ENCODE measurements at regions not wholly inside any gene's neighbourhood (a gene's known extent, or its start where the extent isn't known, plus 50 kb on each side); places are given as distances from the start of the nearest gene placed in this dataset.

DNA sequence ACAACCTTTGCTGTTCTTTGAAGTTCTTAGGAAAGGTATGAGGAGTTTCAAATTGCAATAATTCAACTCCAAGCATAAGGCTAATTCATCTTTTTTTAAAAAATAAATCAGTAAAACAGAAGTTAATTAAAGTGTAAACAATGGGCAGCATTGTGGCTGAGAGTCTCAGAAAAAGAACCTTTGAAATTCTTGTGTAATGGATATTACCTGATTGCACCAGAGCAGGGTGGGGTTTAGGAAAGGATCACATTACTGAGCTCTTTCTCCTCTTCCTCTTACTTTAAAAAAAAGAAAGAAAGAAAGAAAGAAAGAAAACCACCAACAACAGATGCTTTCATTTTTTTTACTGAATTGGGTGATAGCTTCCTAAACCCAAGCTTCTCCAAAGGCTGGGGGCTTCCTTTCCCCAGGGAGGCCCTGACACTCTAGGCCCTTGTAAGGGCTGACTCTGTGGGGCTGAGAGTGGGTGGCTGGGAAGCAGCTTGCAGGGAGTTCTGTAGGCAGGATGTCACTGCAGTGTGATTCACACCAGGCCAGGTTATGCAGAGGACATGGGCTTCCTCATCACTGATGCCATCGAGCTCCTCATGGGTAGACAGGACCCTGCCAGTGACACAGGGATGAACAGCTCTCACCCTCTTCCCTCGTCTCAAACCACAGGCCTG lies 564.5 kb downstream of the FGF9 start:
- no peak for DNase-seq (ENCODE audit: low read depth)

DNA sequence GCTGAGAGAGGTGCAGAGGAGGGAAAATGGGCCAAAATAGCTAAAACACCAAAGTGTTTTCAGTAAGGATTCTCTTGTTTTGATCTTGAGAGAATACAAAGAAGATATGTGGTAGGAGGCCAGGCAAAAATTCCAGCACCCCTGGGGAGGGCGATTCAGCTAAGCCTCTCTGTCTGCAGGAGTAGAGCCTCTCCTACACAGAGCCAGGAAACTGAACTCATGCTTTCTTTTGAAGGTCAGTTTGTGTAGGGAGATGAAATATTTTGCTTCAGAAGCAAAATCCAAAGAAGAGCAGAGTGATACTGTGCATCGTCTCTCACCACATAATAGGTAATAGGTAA lies 565.0 kb downstream of the FGF9 start:
- no peak for DNase-seq (ENCODE audit: low read depth)

DNA sequence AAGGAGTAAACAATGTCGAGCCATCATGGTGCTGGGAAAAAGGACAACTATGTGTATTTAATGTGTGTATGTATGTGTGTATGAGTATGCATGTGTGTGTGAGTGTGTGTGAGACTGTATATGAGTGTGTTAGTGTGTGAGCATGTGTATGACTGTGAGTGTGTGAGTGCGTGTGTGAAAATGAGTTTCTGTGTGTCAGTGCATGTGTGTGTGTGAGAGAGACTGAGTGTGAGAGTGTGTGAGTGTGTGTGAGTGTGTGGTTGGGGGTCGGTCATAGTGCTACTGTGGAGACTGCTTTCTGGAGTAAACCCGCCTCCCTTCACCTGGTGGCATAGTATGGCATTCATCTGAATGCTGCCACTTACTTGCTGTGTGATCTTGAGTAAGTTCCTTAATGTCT lies 567.4 kb downstream of the FGF9 start:
- DNase-seq (ENCODE audit: low read depth), result no peak

DNA sequence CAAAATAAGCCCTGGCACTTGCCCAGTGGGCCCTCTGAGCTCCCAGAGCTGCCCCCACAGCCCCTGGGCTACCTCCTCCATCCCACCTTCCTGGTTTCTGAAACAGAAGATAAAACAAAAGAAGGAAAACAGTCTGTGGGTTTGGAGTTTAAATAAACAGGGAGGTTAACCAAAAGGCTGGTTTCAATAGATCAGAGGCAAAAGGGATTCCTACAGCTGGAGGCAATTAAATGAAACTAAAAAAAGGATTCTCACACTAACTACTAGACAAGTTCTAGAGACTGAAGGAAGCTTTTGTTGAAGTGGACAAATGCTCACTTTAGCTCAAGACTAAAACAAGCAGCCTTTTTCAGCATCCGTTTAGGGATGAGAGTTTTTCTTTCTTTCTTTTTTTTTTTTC lies 569.8 kb downstream of the FGF9 start:
- no peak for DNase-seq (ENCODE audit: low read depth)

DNA sequence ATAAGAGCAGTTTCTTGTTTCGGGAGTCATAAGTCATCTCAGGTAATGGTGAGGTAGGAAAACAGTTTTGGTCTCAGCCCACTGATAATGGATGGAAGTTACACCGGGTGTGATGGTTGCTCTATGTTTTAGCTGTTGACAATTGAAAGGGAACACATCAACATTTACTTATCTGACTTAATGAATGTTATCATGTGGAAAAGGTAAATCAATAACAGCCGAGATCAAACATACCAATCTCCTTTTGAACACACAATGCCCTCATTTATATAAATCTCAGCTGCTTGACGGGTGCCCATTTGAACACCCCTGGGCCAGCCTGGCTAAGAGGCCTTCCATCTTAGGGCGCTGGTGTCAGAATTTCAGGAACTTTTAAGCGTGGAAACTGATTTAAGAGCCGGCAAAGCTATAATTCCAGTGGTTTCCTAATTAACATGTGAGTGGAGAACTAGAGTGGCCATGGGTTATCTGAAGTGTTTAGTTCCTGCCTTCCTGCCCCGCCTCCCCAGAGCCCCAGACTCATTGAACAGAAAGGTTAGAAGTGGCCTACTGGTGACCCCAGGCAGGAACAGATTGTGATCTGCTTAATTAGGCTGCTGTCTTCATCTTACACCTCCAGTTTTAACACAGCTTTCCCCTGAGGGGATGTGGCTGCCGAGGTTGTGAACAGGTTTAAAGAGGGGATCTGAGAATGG lies 572.7 kb downstream of the FGF9 start:
- DNase-seq (ENCODE audit: low read depth), result no peak

DNA sequence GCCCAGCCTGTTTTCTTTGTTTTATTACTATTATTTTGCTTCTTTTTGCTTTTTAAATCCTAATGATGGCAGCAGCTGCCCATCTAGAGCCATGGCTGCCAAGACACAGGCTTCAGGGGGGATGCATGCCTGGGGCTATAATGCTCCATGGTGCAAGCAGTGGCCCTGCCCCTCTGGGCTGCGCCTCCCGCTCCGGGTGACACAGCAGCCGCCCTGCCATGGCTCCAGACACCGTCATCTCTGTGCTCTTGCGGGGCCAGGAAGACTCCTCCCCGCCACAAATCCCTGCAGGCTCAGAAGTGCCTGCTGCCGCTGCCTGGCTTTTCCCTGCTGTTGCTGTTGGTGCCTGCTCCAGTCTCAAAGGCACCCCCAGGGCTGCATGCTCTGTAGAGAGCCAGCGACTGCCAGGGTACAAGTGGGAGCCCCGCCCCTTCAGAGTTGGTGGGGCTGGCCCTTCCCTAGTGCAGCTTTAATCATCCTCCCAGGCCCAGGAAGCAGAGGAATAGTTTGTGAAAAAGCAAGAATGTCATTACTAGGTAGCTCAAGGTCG lies 581.5 kb downstream of the FGF9 start:
- no peak for DNase-seq (ENCODE audit: low read depth)

DNA sequence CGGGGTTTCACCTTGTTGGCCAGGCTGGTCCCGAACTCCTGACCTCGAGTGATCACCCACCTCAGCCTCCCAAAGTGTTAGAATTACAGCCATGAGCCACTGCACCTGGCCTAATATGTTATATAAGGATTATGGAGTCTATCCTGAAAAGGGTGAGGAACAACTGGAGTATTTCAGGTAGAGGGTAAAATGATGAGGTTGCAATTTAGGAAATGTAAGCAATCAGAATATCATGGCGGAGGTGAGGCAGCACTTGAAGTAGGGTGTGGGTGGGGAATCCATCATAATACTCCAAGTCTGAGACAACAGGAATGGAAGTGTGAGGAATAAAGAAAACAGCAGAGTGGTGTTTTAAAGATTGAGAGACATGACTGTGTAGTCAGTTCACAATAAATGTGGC lies 582.2 kb downstream of the FGF9 start:
- no peak for DNase-seq (ENCODE audit: low read depth)

DNA sequence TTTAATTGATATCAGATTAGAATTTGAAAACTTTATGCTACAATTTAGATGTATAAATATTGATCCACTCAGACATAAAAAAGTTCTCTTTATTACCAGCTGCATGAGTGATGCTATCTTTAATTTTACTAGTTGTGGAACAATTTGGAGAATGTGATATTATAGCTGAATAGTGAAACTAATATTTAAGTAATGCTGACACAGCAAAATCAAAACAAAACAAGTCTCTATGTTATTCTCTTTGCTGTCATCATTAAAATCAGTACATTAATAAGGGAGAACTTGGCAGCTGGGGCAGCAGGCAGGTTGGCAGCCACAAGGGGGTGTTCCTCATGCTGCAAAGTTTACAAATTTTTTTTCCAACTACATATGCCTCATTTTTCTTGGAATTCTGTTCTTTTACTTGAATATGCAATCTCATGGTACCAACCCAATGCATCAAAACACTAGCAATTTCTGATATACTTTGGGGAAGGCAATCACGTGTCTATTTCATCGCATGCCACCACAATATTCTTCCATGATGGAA lies 585.3 kb downstream of the FGF9 start:
- no peak for DNase-seq (ENCODE audit: low read depth)

DNA sequence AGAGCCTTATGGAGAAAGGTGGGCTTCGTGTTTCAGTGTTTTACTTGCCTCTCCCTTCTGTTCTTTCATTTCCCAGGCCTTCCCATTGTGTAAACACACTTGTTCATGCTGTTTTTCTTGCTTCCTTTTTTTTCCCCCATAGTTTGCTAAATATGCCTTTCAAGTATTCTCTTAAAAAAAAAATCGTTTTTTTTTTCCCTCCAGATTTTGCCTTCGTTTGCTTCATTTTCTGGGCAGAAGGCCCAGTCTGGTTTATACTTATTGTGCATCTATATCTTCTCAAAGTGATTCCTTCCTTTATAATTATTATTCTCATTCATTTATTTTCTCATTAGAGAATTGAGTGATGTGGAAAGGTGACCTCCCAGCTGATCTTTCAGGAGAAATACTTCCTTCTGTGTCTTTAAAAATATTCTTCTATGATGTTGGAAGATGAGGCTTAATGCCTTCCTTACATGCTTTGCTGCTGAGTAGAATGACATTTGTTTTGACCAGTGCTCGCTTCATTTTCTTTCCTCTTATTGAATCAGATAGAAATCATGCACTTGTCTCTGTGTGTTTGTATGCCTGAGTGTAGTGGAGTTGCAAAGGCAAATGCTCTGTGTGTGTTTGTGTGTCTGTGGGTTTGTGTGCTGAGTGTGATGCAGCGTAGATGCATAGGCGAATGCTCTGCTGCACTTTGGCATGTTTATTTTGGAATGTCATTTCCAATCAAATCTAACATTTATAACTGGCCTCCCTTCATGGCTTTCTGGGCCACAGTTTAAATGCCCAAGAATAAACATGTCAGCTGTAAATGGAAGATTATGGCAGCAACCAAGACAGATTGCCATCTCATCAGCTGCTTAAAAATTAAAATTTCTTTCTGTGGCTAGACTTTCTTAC lies 591.4 kb downstream of the FGF9 start:
- no peak for DNase-seq (ENCODE audit: low read depth)

DNA sequence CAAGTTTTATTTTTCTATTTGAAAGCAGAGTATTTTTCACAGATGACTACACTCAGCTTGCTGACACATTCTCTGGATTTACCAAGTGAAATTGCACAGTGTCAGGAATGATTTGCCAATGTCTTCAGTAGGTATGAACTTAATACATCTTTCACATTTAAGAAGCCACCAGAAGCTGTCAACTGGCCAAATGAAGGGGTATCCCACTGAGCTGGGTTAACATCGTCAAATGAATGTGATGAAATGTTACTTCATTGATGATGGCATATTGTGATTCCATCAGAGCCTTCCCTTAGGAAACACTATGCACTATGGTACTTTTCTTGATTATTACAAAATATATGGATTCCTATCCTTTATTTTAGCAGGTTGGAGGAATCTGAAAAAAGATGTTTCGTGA lies 592.3 kb downstream of the FGF9 start:
- DNase-seq (ENCODE audit: low read depth), result no peak

DNA sequence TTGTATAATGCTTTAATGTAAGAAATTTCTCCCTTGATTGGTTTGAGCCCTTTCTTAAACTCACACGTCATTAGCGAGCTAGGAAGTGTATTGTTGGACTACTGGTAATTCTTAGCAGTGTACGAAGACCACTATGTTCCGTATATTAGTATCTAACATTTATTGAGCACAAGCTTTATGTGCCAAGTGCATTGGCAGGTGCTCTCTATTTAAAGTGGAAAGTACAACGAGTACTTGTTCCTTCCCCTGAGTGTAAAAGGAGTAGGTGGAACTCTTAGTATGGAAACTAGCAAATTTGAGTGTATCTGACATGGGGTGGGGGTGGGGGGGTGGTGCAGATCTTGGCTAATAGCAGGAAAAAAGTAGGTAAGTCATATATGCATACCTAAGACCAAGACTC lies 594.7 kb downstream of the FGF9 start:
- no peak for DNase-seq (ENCODE audit: low read depth)

DNA sequence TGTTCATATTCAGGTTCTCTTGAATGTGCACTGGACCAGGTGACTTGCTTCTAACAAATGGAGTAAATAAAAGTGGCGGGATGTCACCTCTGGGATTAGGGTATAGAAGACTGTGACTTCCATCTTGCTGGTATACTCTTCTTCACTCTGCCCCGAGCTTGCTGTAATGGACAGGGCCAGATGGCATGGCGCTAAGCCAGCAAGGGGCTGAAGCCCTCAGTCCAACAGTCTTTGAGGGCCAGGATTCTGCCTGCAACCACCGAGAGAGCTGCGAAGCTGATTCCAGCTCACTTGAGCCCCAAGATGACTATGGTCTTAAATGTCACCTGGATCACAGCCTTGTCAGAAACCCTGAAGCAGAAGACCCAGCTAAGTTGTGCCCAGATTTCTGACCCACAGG lies 600.0 kb downstream of the FGF9 start:
- DNase-seq (ENCODE audit: low read depth), result no peak

DNA sequence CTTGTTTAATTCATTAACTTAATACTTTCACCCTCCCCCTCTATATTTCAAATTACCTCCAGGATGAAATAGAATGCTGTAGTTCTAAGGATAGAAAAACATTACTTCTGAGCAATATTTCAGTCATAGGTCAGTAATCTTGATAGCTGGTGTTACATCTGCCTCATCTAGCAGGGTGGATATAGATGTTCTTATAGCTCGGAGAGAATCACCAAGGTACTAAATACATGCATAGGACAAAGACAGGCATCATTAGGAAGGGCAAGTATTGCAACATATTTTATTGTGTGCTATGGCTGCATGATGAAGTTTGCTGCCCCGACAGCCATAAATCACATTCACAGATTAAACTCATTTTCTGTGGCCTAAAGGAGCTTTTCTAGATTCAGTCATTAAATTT lies 601.0 kb downstream of the FGF9 start:
- DNase-seq (ENCODE audit: low read depth), result no peak

DNA sequence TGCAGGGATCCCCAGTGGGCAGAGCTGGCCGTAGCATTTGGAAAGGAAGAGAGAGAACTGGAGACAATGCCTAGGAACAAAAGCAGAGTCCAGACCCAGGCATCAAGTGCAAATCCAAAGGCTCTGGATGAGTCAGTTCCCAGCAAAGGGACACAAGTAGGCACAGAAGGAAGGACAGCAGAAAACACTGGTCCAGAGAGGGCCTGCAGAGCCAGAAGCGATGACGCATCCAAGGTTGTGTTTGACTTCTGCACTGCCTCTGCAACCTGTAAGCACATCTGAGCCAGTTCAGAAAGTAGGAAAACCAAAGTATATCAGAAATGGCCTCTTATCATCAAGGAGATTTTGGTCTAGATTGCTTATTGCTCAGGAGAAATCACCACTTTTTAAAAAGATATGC lies 604.5 kb downstream of the FGF9 start:
- DNase-seq (ENCODE audit: low read depth), result no peak

DNA sequence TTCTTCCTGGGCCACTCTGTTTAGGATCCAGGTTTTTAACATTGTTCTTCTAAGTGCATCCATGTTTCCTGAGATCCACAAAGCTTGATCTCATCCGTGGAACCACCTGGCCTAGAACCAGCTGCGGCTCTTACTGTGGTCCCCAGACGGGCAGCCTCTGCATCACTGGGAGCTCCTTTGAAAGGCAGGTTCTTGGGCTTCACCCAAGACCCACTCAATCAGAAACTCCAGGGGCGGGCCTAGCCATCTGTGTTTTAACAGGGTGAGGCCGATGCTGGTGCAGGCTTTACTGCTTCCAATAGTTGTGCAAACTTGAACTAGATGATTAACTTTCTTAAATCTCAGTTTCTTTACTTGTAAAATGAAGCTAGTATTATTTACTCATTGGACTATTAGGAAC lies 605.7 kb downstream of the FGF9 start:
- no peak for DNase-seq (ENCODE audit: low read depth)

DNA sequence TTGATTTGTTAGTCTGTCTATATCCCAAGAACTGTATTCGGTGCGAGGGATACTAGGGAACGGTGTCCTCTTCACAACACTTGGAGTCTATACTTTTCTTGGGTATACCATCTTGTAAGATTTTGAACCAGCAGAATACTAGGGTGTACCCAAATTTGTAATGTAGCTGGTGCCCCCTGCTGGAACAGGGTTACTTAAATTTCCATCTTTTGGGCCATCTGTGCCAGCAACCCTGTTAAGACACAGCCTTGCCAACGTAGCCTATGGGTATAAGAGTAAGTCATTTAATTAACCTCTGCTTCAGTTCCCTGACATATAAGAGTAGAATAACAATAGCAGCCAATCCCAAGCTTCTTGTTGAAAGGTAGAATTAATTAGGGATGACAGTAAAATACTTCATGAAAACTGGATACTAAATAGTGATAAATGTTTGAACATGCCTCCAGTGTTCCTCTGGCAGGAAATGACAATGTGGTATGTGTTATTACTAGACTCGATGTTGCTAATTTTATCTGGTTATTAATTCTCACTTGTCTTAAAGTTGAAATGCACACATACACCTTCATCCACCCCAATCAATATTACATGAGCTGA lies 607.6 kb downstream of the FGF9 start:
- DNase-seq (ENCODE audit: low read depth), result no peak

DNA sequence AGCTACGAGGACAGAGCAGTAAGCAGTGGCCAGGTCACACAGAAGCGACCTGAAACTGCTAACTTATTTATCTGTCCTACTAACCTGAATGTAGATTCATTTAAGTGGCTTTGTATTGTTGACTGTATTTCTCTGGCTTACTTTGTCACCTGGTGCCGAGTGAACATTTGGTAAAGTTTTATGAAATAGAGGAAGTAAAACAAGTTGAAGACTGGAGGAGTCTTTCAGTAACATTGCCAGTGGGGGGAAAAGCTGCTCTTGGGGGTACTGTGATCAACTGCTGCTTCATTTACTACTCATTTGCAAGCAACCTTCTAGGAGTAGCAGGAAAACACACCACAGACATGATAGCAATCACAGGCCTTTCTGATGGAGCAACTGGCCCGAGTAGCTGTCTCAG lies 615.0 kb downstream of the FGF9 start:
- DNase-seq (ENCODE audit: low read depth), result no peak

DNA sequence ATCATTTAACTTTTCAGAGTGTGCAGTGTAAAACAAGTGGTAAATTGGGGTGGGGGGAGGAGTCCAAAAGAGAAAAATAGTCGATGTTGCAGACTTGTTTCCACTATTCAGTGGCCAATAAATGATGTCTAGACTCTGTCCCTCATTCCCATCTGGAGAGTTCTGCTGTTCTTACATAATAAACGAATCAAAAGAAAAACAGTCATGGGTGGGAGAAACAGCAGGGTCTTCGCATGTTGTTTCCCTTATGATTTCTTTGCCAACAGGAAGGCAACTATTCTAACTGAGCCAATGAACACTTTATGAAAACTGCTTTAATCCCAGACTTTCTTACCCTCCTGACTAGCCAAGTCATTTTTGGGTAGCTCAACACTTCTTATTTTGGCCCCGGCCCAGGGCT lies 615.5 kb downstream of the FGF9 start:
- DNase-seq (ENCODE audit: low read depth), result no peak

DNA sequence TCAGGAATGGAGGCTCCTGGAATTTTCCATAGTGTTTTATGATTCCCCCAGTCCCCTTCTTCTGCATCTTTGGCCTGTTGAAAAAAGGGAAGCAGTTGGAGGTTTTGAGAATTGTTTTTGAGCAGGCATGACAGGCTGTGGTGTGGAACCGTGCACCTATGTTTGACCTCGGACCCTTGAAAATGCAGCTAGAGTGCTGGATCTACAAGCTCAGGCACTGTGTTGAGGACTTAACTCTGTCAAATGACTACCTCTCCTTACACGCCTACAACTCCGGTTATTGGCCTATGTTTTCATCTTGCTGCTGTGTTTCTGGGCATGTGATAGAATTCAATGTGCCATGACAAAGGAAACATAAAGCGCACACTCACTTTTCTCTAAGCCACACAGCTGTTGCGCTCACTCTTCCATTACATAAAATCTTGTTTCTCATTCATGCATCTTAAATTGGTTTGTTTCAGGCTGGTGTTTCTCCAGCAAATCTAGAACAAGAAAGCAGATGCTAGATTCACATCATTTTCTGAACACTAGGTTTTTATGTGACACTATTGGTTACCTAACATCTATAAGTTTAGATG lies 616.6 kb downstream of the FGF9 start:
- DNase-seq (ENCODE audit: low read depth), result no peak

DNA sequence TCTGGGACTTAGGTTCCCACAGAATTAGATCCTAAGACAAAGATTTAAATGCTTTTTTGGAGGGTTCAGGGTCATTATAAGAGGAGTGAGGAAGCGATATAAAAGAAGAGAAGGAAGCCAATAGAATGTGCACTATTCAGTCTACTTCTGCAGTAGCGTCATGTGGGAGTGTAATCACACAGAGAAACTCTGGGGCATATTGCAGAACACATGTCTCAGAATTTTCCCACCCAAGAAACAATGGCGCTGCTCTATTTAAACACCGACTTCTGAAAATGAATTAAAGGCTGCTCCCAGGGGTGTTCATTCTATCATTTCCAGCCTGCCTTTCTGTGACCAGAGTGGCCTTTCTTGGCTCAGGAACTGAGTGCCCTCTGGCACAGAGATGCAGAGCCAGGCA lies 617.6 kb downstream of the FGF9 start:
- DNase-seq (ENCODE audit: low read depth), result no peak

DNA sequence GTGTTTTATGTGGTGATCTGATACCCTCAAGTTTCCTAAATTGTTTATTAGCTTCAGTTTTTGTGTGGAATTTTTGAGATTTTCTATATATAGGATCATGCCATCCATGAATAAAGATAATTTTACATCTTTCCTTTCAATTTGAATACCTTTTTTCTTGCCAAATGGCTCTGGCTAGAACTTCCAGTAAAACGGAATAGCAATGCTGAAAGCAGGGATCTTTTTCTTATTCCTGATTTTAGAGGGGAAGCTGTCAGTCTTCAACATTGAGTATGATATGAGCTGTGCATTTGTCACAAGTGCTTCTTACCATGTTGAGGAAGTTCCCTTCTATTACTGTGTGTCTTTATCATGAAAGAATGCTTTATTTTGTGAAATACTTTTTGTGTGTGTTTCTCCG lies 618.8 kb downstream of the FGF9 start:
- DNase-seq (ENCODE audit: low read depth), result no peak

DNA sequence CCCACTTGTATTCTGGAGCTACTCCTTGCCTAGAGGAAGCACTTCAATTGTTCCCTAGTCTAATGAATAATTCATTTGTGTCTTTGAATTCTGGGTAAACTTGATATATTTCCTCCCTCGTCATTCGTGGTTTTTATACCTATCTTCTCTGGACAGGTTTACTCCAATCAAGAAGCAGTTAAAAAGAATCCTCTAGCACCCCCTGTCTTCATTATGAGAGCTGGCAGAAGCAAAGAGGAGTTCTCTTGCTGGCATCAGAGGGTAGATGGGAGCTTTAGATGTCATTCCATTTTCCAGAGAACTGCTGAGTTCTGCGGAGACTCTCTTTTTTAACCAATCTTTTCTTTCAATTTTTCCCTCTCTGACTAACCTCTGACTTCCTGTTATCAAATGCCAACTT lies 627.7 kb downstream of the FGF9 start:
- DNase-seq (ENCODE audit: low read depth), result no peak

Data from fibroblast of gingiva (primary cell).